Peyer's patch (tissue), 4 donors: ENCODE measurements at regions not wholly inside any gene's neighbourhood (a gene's known extent, or its start where the extent isn't known, plus 50 kb on each side); places are given as distances from the start of the nearest gene placed in this dataset.

Source experiments
- CTCF ChIP-seq, 6 experiments: fragments of 450-650 bp in 4 of 6; fragments of 200-600 bp in 2 of 6; sonication (generic) in 1 of 6; IDR thresholded peaks; one replicate each; pipeline ENCODE4 v1.5.1; 2017 to 2019; ENCODE audit warnings: antibody characterized with exemption in 6 of 6, mild to moderate bottlenecking in 3 of 6, moderate library complexity in 1 of 6
- POLR2A ChIP-seq, 2 donors: fragments of 450-650 bp; IDR thresholded peaks; one replicate each; pipeline ENCODE4 v1.5.1; 2017; ENCODE audit warnings: antibody characterized with exemption in 2 of 2, mild to moderate bottlenecking in 2 of 2, moderate library complexity in 2 of 2

GRCh38 chr7:85316489-85316888 lies 129.6 kb upstream of the SEMA3D start:
- TF ChIP-seq CTCF (IDR thresholded peaks at IDR 0.05) = no peak
- TF ChIP-seq POLR2A (IDR thresholded peaks at IDR 0.05) = no peak
